OCI-LY1 (cell line): ENCODE measurements at regions not wholly inside any gene's neighbourhood (a gene's known extent, or its start where the extent isn't known, plus 50 kb on each side); places are given as distances from the start of the nearest gene placed in this dataset.

ENCODE experiments used
- H2AFZ ChIP-seq: fragments of 200-600 bp; sonication (generic), shearing (Covaris generic); 2 replicates; pipeline ENCODE4 v1.6.0; 2014; ENCODE audit warnings: antibody characterized with exemption, mild to moderate bottlenecking, low read length
- H3F3A ChIP-seq: fragments of 200-600 bp; sonication (generic), shearing (Covaris generic); 2 replicates; pipeline ENCODE4 v1.6.0; 2014; ENCODE audit warnings: mild to moderate bottlenecking, antibody characterized with exemption, low read length, moderate library complexity; ENCODE audit not compliant: insufficient read depth
- H3K27ac ChIP-seq: fragments of 200-600 bp; sonication (generic); 2 replicates; pipeline ENCODE4 v1.5.1; 2014; ENCODE audit warnings: low read length, mixed run types, mild to moderate bottlenecking, low read depth; ENCODE audit not compliant: poor library complexity, severe bottlenecking
- H3K27me3 ChIP-seq: fragments of 200-600 bp; sonication (generic); 2 replicates; pipeline ENCODE4 v1.6.0; 2014; ENCODE audit warnings: antibody characterized with exemption, mild to moderate bottlenecking, low read length, moderate library complexity; ENCODE audit not compliant: insufficient read depth
- H3K36me3 ChIP-seq: fragments of 200-600 bp; sonication (generic); 2 replicates; pipeline ENCODE4 v1.6.1; 2014; ENCODE audit warnings: mild to moderate bottlenecking, antibody characterized with exemption, low read length, moderate library complexity, mixed read lengths; ENCODE audit not compliant: insufficient read depth
- H3K4me1 ChIP-seq: fragments of 200-600 bp; sonication (generic); 2 replicates; pipeline ENCODE4 v1.5.1; 2014; ENCODE audit warnings: mild to moderate bottlenecking, low read length, moderate library complexity; ENCODE audit not compliant: insufficient read depth, severe bottlenecking
- H3K4me2 ChIP-seq: fragments of 200-600 bp; sonication (generic), shearing (Covaris generic); 2 replicates; pipeline ENCODE4 v1.6.1; 2014; ENCODE audit warnings: low read length
- H3K4me3 ChIP-seq: fragments of 200-600 bp; sonication (generic); 2 replicates; pipeline ENCODE4 v1.5.1; 2014; ENCODE audit warnings: low read length, low read depth, mild to moderate bottlenecking, mixed read lengths; ENCODE audit not compliant: poor library complexity, severe bottlenecking
- H3K79me2 ChIP-seq: fragments of 200-600 bp; shearing (Covaris generic); 2 replicates; pipeline ENCODE4 v1.6.1; 2016; ENCODE audit warnings: mixed run types, low read length, mixed read lengths; ENCODE audit not compliant: insufficient read depth
- H3K9ac ChIP-seq: fragments of 200-600 bp; sonication (generic), shearing (Covaris generic); 2 replicates; pipeline ENCODE4 v1.6.1; 2014; ENCODE audit warnings: mild to moderate bottlenecking, low read length, mixed read lengths
- H3K9me2 ChIP-seq: fragments of 200-600 bp; sonication (generic), shearing (Covaris generic); 2 replicates; pipeline ENCODE4 v1.6.1; 2014; ENCODE audit warnings: low read depth, mild to moderate bottlenecking, low read length, mixed read lengths
- H3K9me3 ChIP-seq: fragments of 200-600 bp; shearing (Covaris generic); 2 replicates; pipeline ENCODE4 v1.6.1; 2014; ENCODE audit warnings: low read length, mixed read lengths
- H4K20me1 ChIP-seq: fragments of 200-600 bp; sonication (generic), shearing (Covaris generic); 2 replicates; pipeline ENCODE4 v1.6.0; 2016; ENCODE audit warnings: mild to moderate bottlenecking, low read length; ENCODE audit not compliant: insufficient read depth
- CTCF ChIP-seq: fragments of 200-600 bp; sonication (generic), shearing (Covaris generic); IDR thresholded peaks from 2 replicates; pipeline ENCODE4 v1.5.1; 2017; ENCODE audit warnings: mild to moderate bottlenecking, antibody characterized with exemption, low read length, moderate library complexity, mixed read lengths
- EZH2 ChIP-seq: fragments of 200-600 bp; sonication (generic), shearing (Covaris generic); IDR thresholded peaks from 2 replicates; pipeline ENCODE4 v1.8.0; 2017; ENCODE audit warnings: borderline replicate concordance, mixed run types, mild to moderate bottlenecking, antibody characterized with exemption, low read length, moderate library complexity, mixed read lengths

GRCh38 chr17:12254460-12254859, 233.8 kb downstream of the MAP2K4 start:
- H3K4me2 ChIP-seq, result no peak overlapping the region
- TF ChIP-seq CTCF (no peak), EZH2 (no peak)
- H3K9me3 ChIP-seq, result no peaks in the 10 kb centered on the region
- no peaks in the 10 kb centered on the region for H4K20me1 ChIP-seq
- H3K9me2 ChIP-seq, result no peaks in the 10 kb centered on the region
- H3K36me3 ChIP-seq, result no peaks in the 10 kb centered on the region
- no peak overlapping the region for H3K9ac ChIP-seq
- H3K79me2 ChIP-seq, result no peaks in the 10 kb centered on the region
- H3K4me3 ChIP-seq, result no peak overlapping the region
- H3K4me1 ChIP-seq, result no peaks in the 10 kb centered on the region
- no peak overlapping the region for H3K27ac ChIP-seq
- no peaks in the 10 kb centered on the region for H3K27me3 ChIP-seq
- H2AFZ ChIP-seq, result no peak overlapping the region
- no peaks in the 10 kb centered on the region for H3F3A ChIP-seq

- Histone ChIP-seq H3K9me2 (no peaks in the 10 kb centered on the region), H3K36me3 (no peaks in the 10 kb centered on the region), H4K20me1 (no peaks in the 10 kb centered on the region), H2AFZ (no peak overlapping the region), H3K79me2 (no peaks in the 10 kb centered on the region), H3K27me3 (no peaks in the 10 kb centered on the region), H3K4me2 (no peak overlapping the region), H3K9ac (no peak overlapping the region), H3F3A (no peaks in the 10 kb centered on the region), H3K4me1 (no peaks in the 10 kb centered on the region), H3K9me3 (no peaks in the 10 kb centered on the region), H3K27ac (no peak overlapping the region), H3K4me3 (no peak overlapping the region)
- TF ChIP-seq CTCF (peak; percentile 81), EZH2 (no peak)
Measured at GRCh38 chr17:12256380-12256995, 235.8 kb downstream of the MAP2K4 start.

GRCh38 chr17:12257176-12257575, 236.5 kb downstream of the MAP2K4 start:
- no peaks in the 10 kb centered on the region for H3K36me3 ChIP-seq
- no peaks in the 10 kb centered on the region for H4K20me1 ChIP-seq
- no peak overlapping the region for H3K4me2 ChIP-seq
- no peaks in the 10 kb centered on the region for H3K9me2 ChIP-seq
- no peak overlapping the region for H3K27ac ChIP-seq
- no peak overlapping the region for H2AFZ ChIP-seq
- no peaks in the 10 kb centered on the region; the same call in 1 of the 2 replicates for H3K9me3 ChIP-seq
- H3K27me3 ChIP-seq, result no peaks in the 10 kb centered on the region
- H3K79me2 ChIP-seq, result no peaks in the 10 kb centered on the region
- no peaks in the 10 kb centered on the region for H3K4me1 ChIP-seq
- H3K4me3 ChIP-seq, result no peak overlapping the region
- no peaks in the 10 kb centered on the region for H3F3A ChIP-seq
- no peak overlapping the region for H3K9ac ChIP-seq
- TF ChIP-seq EZH2 (no peak), CTCF (no peak)
